ENCODE measurements at regions not wholly inside any gene's neighbourhood (a gene's known extent, or its start where the extent isn't known, plus 50 kb on each side); places are given as distances from the start of the nearest gene placed in this dataset.
"Not testable (repeated sequence)": the region's sequence is repeated elsewhere in the genome, so short reads cannot be mapped to it uniquely, and the experiment has no call there.

DNA sequence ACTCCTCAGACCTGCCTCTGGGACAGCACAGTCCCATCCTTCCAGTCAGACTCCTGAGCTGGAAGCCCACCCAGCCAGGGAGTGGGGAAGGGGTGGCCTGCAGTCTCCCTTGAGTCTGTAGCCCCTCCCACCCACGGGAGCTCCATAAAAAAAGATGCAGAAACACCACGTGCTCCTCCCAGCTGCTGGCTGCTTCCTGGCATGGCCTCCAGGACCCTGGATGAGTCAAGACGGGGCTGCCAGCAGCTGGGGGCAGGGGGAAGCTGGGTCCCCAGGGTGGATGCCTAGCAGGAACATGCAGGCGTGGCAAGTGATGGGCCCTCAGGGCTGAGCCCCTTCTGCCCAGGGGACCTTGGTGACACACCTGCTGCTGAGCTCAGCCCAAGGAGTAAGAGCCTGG, 138.5 kb downstream of the TBC1D2B start:
- TF ChIP-seq, protein P1, sequence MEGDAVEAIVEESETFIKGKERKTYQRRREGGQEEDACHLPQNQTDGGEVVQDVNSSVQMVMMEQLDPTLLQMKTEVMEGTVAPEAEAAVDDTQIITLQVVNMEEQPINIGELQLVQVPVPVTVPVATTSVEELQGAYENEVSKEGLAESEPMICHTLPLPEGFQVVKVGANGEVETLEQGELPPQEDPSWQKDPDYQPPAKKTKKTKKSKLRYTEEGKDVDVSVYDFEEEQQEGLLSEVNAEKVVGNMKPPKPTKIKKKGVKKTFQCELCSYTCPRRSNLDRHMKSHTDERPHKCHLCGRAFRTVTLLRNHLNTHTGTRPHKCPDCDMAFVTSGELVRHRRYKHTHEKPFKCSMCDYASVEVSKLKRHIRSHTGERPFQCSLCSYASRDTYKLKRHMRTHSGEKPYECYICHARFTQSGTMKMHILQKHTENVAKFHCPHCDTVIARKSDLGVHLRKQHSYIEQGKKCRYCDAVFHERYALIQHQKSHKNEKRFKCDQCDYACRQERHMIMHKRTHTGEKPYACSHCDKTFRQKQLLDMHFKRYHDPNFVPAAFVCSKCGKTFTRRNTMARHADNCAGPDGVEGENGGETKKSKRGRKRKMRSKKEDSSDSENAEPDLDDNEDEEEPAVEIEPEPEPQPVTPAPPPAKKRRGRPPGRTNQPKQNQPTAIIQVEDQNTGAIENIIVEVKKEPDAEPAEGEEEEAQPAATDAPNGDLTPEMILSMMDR (IDR thresholded peaks at IDR 0.05): not testable (repeated sequence)
- not testable (repeated sequence) for TF ChIP-seq EZH2 (IDR thresholded peaks at IDR 0.05; ENCODE audit: borderline replicate concordance, insufficient read depth, low read depth, low read length, poor library complexity, severe bottlenecking)

All from B cell (primary cell).